Liver (tissue), 8 donors: ENCODE measurements at regions not wholly inside any gene's neighbourhood (a gene's known extent, or its start where the extent isn't known, plus 50 kb on each side); places are given as distances from the start of the nearest gene placed in this dataset.

Experiments used
- DNase-seq: peaks from one replicate; pipeline ENCODE4 v3.0.0-alpha.2; 2017; ENCODE audit warnings: low spot score
- H3K27ac ChIP-seq, 2 donors: one replicate each; pipeline ENCODE4 v1.7.0; 2013; ENCODE audit warnings: inconsistent platforms in 2 of 2, low read length in 2 of 2, control low read depth in 1 of 2, low read depth in 1 of 2, mild to moderate bottlenecking in 1 of 2
- H3K27me3 ChIP-seq, 4 donors: one replicate each; pipeline versions ENCODE4 v1.6.1 to v1.7.0; 2013; ENCODE audit warnings: low read length in 3 of 4, inconsistent platforms in 1 of 4, mild to moderate bottlenecking in 1 of 4, moderate library complexity in 1 of 4; ENCODE audit not compliant: control insufficient read depth in 4 of 4, insufficient read depth in 4 of 4
- H3K36me3 ChIP-seq, 4 donors: one replicate each; pipeline versions ENCODE4 v1.6.1 to v1.7.0; 2013; ENCODE audit warnings: low read length in 3 of 4, mild to moderate bottlenecking in 3 of 4, low read depth in 1 of 4, moderate library complexity in 1 of 4; ENCODE audit not compliant: control insufficient read depth in 4 of 4, insufficient read depth in 3 of 4
- H3K4me1 ChIP-seq, 4 donors: one replicate each; pipeline versions ENCODE4 v1.6.1 to v1.7.0; 2013; ENCODE audit warnings: low read length in 3 of 4, mild to moderate bottlenecking in 3 of 4, moderate library complexity in 1 of 4; ENCODE audit not compliant: control insufficient read depth in 4 of 4, insufficient read depth in 4 of 4
- H3K4me3 ChIP-seq, 3 donors: one replicate each; pipeline versions ENCODE4 v1.6.1 to v1.7.0; 2013; ENCODE audit warnings: low read length in 3 of 3, control low read depth in 1 of 3, low read depth in 1 of 3, mild to moderate bottlenecking in 1 of 3
- H3K9ac ChIP-seq, 2 donors: one replicate each; pipeline ENCODE4 v1.7.0; 2013; ENCODE audit warnings: low read length in 2 of 2, mild to moderate bottlenecking in 2 of 2, moderate library complexity in 2 of 2, control low read depth in 1 of 2, low read depth in 1 of 2
- H3K9me3 ChIP-seq, 4 donors: one replicate each; pipeline versions ENCODE4 v1.6.1 to v1.7.0; 2013; ENCODE audit warnings: low read length in 3 of 4; ENCODE audit not compliant: control insufficient read depth in 4 of 4
- EGR1 ChIP-seq, 2 donors: IDR thresholded peaks; 2 replicates each; pipeline ENCODE4 v1.6.1; 2016 to 2018; ENCODE audit warnings: antibody characterized with exemption in 2 of 2, low read depth in 2 of 2
- FOXA1 ChIP-seq: IDR thresholded peaks from 2 replicates; pipeline ENCODE4 v1.6.1; 2016; ENCODE audit warnings: antibody characterized with exemption
- FOXA2 ChIP-seq: IDR thresholded peaks from 2 replicates; pipeline ENCODE4 v1.6.1; 2016; ENCODE audit warnings: antibody characterized with exemption
- GABPA ChIP-seq, 2 donors: IDR thresholded peaks in 1 of 2; conservative IDR thresholded peaks in 1 of 2; 2 replicates each; pipeline ENCODE4 v1.6.1; 2016; ENCODE audit warnings: antibody characterized with exemption in 2 of 2, mild to moderate bottlenecking in 1 of 2, moderate library complexity in 1 of 2
- HNF4A ChIP-seq, 2 donors: conservative IDR thresholded peaks; 2 replicates each; pipeline ENCODE4 v1.6.1; 2016; ENCODE audit warnings: antibody characterized with exemption in 2 of 2, mild to moderate bottlenecking in 2 of 2
- HNF4G ChIP-seq: IDR thresholded peaks from 2 replicates; pipeline ENCODE4 v1.6.1; 2016; ENCODE audit warnings: antibody characterized with exemption
- JUND ChIP-seq, 2 donors: IDR thresholded peaks; 2 replicates each; pipeline ENCODE4 v1.6.1; 2016; ENCODE audit warnings: antibody characterized with exemption in 2 of 2
- NR2F2 ChIP-seq: IDR thresholded peaks from 2 replicates; pipeline ENCODE4 v1.6.1; 2016; ENCODE audit warnings: antibody characterized with exemption
- RAD21 ChIP-seq, 2 donors: IDR thresholded peaks; 2 replicates each; pipeline ENCODE4 v1.6.1; 2016; ENCODE audit warnings: antibody characterized with exemption in 2 of 2, mild to moderate bottlenecking in 2 of 2
- REST ChIP-seq: IDR thresholded peaks from 2 replicates; pipeline ENCODE4 v1.6.1; 2016; ENCODE audit warnings: antibody characterized with exemption, mild to moderate bottlenecking
- RXRA ChIP-seq, 2 donors: IDR thresholded peaks; 2 replicates each; pipeline ENCODE4 v1.6.1; 2017 to 2018; ENCODE audit warnings: antibody characterized with exemption in 2 of 2, mild to moderate bottlenecking in 1 of 2
- SP1 ChIP-seq: IDR thresholded peaks from 2 replicates; pipeline ENCODE4 v1.6.1; 2018; ENCODE audit warnings: antibody characterized with exemption, mild to moderate bottlenecking
- TAF1 ChIP-seq: conservative IDR thresholded peaks from 2 replicates; pipeline ENCODE4 v1.6.1; 2016; ENCODE audit warnings: antibody characterized with exemption, mild to moderate bottlenecking
- YY1 ChIP-seq: IDR thresholded peaks from 2 replicates; pipeline ENCODE4 v1.6.1; 2016; ENCODE audit warnings: antibody characterized with exemption, mild to moderate bottlenecking
- WGBS: extraction: QIAGEN DNeasy Blood & Tissue Kit; methylation state at CpG from one replicate; pipeline ENCODE4 v1.1.7; 2013; 5-methylcytosine and 5-hydroxymethylcytosine counted together
- TF ChIP-seq, protein P1 (sequence below): fragments of 150-350 bp; IDR thresholded peaks from 2 replicates; pipeline ENCODE4 v1.5.1; 2017; ENCODE audit warnings: improper control_type of control experiment, low read depth, low read length; ENCODE audit not compliant: missing input control
- TF ChIP-seq, protein P2 (sequence below): IDR thresholded peaks from 2 replicates; pipeline ENCODE4 v1.6.1; 2016; ENCODE audit warnings: antibody characterized with exemption
- TF ChIP-seq, protein P3 (sequence below): IDR thresholded peaks from 2 replicates; pipeline ENCODE4 v1.6.1; 2016; ENCODE audit warnings: antibody characterized with exemption
- TF ChIP-seq, protein P4 (sequence below): IDR thresholded peaks from 2 replicates; pipeline ENCODE4 v1.6.1; 2016; ENCODE audit warnings: antibody characterized with exemption
- donor health status: healthy.
- donor health status: healthy.
- donor health status: healthy.
- donor health status: healthy.
- donor health status: healthy.

- no peaks in the 10 kb centered on the region for H3K36me3 ChIP-seq
- no peak for DNase-seq
- no peak overlapping the region for H3K27ac ChIP-seq
- no peaks in the 10 kb centered on the region for H3K27me3 ChIP-seq
- WGBS = 71% methylated on average over 12 of the region's 12 CpGs
- no peak overlapping the region for H3K4me3 ChIP-seq
- TF ChIP-seq, protein P1, sequence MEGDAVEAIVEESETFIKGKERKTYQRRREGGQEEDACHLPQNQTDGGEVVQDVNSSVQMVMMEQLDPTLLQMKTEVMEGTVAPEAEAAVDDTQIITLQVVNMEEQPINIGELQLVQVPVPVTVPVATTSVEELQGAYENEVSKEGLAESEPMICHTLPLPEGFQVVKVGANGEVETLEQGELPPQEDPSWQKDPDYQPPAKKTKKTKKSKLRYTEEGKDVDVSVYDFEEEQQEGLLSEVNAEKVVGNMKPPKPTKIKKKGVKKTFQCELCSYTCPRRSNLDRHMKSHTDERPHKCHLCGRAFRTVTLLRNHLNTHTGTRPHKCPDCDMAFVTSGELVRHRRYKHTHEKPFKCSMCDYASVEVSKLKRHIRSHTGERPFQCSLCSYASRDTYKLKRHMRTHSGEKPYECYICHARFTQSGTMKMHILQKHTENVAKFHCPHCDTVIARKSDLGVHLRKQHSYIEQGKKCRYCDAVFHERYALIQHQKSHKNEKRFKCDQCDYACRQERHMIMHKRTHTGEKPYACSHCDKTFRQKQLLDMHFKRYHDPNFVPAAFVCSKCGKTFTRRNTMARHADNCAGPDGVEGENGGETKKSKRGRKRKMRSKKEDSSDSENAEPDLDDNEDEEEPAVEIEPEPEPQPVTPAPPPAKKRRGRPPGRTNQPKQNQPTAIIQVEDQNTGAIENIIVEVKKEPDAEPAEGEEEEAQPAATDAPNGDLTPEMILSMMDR = no peak
- no peak for TF ChIP-seq FOXA2
- no peak for TF ChIP-seq FOXA1
- no peak for TF ChIP-seq GABPA (IDR thresholded peaks at IDR 0.05 in 1 of 2, conservative IDR thresholded peaks at IDR 0.05 in 1 of 2)
- no peak for TF ChIP-seq SP1
- TF ChIP-seq, protein P2, sequence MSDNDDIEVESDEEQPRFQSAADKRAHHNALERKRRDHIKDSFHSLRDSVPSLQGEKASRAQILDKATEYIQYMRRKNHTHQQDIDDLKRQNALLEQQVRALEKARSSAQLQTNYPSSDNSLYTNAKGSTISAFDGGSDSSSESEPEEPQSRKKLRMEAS = no peak
- no peak for TF ChIP-seq RAD21 (IDR thresholded peaks at IDR 0.05)
- TF ChIP-seq HNF4G = no peak
- peaks cover 0 to 2% (median 0%) of the 10 kb centered on the region in 4 donors for H3K4me1 ChIP-seq
- no peaks in the 10 kb centered on the region for H3K9me3 ChIP-seq
- H3K9ac ChIP-seq = no peak overlapping the region
These were observed 122.6 kb upstream of the PHACTR1 start for GRCh38 chr6:12593771-12594529.

DNA sequence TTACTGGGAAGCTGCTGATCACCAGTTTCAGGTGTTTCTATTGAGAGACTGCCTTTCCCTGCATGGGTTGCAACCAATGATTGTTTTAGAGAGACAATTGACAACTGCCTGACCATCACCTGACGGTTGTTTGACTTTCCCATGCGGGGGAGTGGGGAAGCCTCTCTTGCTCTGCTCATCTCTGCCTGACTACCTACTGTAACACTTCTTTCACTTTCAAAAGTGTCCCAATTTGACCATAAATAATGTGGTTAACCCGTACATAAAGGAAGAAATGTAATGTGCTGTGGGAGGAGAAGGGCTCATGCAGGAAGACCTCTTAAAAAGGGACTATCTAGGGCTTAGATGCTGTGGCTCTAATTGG lies 122.1 kb upstream of the PHACTR1 start:
- DNase-seq = no peak
- H3K9me3 ChIP-seq = no peaks in the 10 kb centered on the region
- no peaks in the 10 kb centered on the region for H3K36me3 ChIP-seq
- H3K4me3 ChIP-seq = no peak overlapping the region
- no peak overlapping the region for H3K27ac ChIP-seq
- H3K4me1 ChIP-seq = peaks cover 0 to 2% (median 0%) of the 10 kb centered on the region in 4 donors
- WGBS = 57% methylated on average over 3 of the region's 3 CpGs
- no peaks in the 10 kb centered on the region for H3K27me3 ChIP-seq
- H3K9ac ChIP-seq = no peak overlapping the region
- TF ChIP-seq JUND (IDR thresholded peaks at IDR 0.05) (no peak), SP1 (no peak), EGR1 (IDR thresholded peaks at IDR 0.05; ENCODE audit: low read depth in 2 of 2) (no peak), FOXA1 (no peak), REST (no peak), RXRA (IDR thresholded peaks at IDR 0.05) (no peak), YY1 (no peak), HNF4A (conservative IDR thresholded peaks at IDR 0.05) (no peak), HNF4G (no peak), TAF1 (no peak), NR2F2 (no peak), FOXA2 (no peak), RAD21 (IDR thresholded peaks at IDR 0.05) (no peak), GABPA (IDR thresholded peaks at IDR 0.05 in 1 of 2, conservative IDR thresholded peaks at IDR 0.05 in 1 of 2) (no peak)
- TF ChIP-seq, protein P1 = no peak
- TF ChIP-seq, protein P3, sequence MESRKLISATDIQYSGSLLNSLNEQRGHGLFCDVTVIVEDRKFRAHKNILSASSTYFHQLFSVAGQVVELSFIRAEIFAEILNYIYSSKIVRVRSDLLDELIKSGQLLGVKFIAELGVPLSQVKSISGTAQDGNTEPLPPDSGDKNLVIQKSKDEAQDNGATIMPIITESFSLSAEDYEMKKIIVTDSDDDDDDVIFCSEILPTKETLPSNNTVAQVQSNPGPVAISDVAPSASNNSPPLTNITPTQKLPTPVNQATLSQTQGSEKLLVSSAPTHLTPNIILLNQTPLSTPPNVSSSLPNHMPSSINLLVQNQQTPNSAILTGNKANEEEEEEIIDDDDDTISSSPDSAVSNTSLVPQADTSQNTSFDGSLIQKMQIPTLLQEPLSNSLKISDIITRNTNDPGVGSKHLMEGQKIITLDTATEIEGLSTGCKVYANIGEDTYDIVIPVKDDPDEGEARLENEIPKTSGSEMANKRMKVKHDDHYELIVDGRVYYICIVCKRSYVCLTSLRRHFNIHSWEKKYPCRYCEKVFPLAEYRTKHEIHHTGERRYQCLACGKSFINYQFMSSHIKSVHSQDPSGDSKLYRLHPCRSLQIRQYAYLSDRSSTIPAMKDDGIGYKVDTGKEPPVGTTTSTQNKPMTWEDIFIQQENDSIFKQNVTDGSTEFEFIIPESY = no peak
- TF ChIP-seq, protein P2 = no peak
- TF ChIP-seq, protein P4, sequence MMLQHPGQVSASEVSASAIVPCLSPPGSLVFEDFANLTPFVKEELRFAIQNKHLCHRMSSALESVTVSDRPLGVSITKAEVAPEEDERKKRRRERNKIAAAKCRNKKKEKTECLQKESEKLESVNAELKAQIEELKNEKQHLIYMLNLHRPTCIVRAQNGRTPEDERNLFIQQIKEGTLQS = no peak
